Thyroid gland (tissue), 4 donors: ENCODE measurements at regions not wholly inside any gene's neighbourhood (a gene's known extent, or its start where the extent isn't known, plus 50 kb on each side); places are given as distances from the start of the nearest gene placed in this dataset.

ENCODE experiments used
- DNase-seq, 2 donors: peaks; one replicate each; pipeline ENCODE4 v3.0.0-alpha.2; 2019
- H3K27ac ChIP-seq, 3 donors: fragments of 200-600 bp; sonication (generic); 1 replicate in 2 of 3; 2 replicates in 1 of 3; pipeline ENCODE4 v1.5.1; 2016 to 2019; ENCODE audit warnings: mild to moderate bottlenecking in 1 of 3, moderate library complexity in 1 of 3
- H3K27me3 ChIP-seq: fragments of 200-600 bp; sonication (generic); one replicate; pipeline ENCODE4 v1.5.1; 2019
- H3K36me3 ChIP-seq, 2 donors: fragments of 200-600 bp; sonication (generic); one replicate each; pipeline ENCODE4 v1.5.1; 2016 to 2019
- H3K4me1 ChIP-seq, 2 donors: fragments of 200-600 bp; sonication (generic); one replicate each; pipeline ENCODE4 v1.5.1; 2017 to 2019
- H3K4me3 ChIP-seq, 3 donors: fragments of 200-600 bp; sonication (generic); replicated peaks in 1 of 3; 1 replicate in 2 of 3; 2 replicates in 1 of 3; pipeline ENCODE4 v1.5.1; 2016; ENCODE audit warnings: mild to moderate bottlenecking in 1 of 3
- H3K9me3 ChIP-seq: fragments of 200-600 bp; sonication (generic); one replicate; pipeline ENCODE4 v1.5.1; 2017
- CTCF ChIP-seq, 6 experiments: fragments of 200-600 bp in 3 of 6; fragments of 450-650 bp in 3 of 6; sonication (generic) in 3 of 6; IDR thresholded peaks; one replicate each; pipeline ENCODE4 v1.5.1; 2016 to 2019; ENCODE audit warnings: antibody characterized with exemption in 6 of 6, mild to moderate bottlenecking in 2 of 6, inconsistent platforms in 1 of 6, moderate library complexity in 1 of 6
- POLR2A ChIP-seq, 2 donors: fragments of 450-650 bp; IDR thresholded peaks; one replicate each; pipeline ENCODE4 v1.6.1; 2017; ENCODE audit warnings: antibody characterized with exemption in 2 of 2, mild to moderate bottlenecking in 2 of 2, moderate library complexity in 1 of 2
- WGBS, 2 donors: methylation state at CpG; one replicate each; pipeline ENCODE4 v1.1.5; 2017; 5-methylcytosine and 5-hydroxymethylcytosine counted together
- intact Hi-C: fragments of 100-400 bp; cut with DNase I; formaldehyde crosslinking; loops from one replicate; pipeline ENCODE4 v1.15.1; 2023

- Histone ChIP-seq H3K27ac (no peak overlapping the region), H3K9me3 (no peaks in the 10 kb centered on the region), H3K27me3 (no peaks in the 10 kb centered on the region), H3K4me1 (peaks cover 10 to 28% of the 10 kb centered on the region in 2 donors), H3K36me3 (no peaks in the 10 kb centered on the region), H3K4me3 (no peak overlapping the region)
- 90 to 96% methylated on average over 5 to 6 of the region's 6 CpGs for WGBS, 2 donors
- TF ChIP-seq POLR2A (IDR thresholded peaks at IDR 0.05): no peak
- TF ChIP-seq CTCF (IDR thresholded peaks at IDR 0.05): no peak
- DNase-seq: no peak
- intact Hi-C loops: no loop called here
Measured at GRCh38 chr2:236688157-236688556, 118.5 kb downstream of the ACKR3 start.

GRCh38 chr2:236688563-236689392 lies 119.2 kb downstream of the ACKR3 start:
- H3K36me3 ChIP-seq: no peaks in the 10 kb centered on the region
- H3K27ac ChIP-seq: no peak overlapping the region
- H3K9me3 ChIP-seq: no peaks in the 10 kb centered on the region
- H3K4me1 ChIP-seq: peaks cover 10 to 26% of the 10 kb centered on the region in 2 donors
- intact Hi-C loops: no loop called here
- no peak for TF ChIP-seq POLR2A (IDR thresholded peaks at IDR 0.05)
- TF ChIP-seq CTCF (IDR thresholded peaks at IDR 0.05): no peak
- H3K27me3 ChIP-seq: no peaks in the 10 kb centered on the region
- H3K4me3 ChIP-seq: no peak overlapping the region
- WGBS, 2 donors: 77 to 79% methylated on average over 21 to 23 of the region's 23 CpGs
- DNase-seq: no peak

GRCh38 chr2:236689393-236689700 lies 119.7 kb downstream of the ACKR3 start:
- no peak overlapping the region for H3K4me3 ChIP-seq
- no peaks in the 10 kb centered on the region for H3K9me3 ChIP-seq
- H3K27me3 ChIP-seq: no peaks in the 10 kb centered on the region
- no peak overlapping the region for H3K27ac ChIP-seq
- no peaks in the 10 kb centered on the region for H3K36me3 ChIP-seq
- TF ChIP-seq CTCF (IDR thresholded peaks at IDR 0.05) (no peak), POLR2A (IDR thresholded peaks at IDR 0.05) (no peak)
- intact Hi-C loops: no loop called here
- no peak for DNase-seq
- WGBS, 2 donors: 53 to 60% methylated on average over 1 of the region's 1 CpG
- H3K4me1 ChIP-seq: peaks cover 10 to 26% of the 10 kb centered on the region in 2 donors

- no peak for DNase-seq
- intact Hi-C loops: no loop called here
- no peaks in the 10 kb centered on the region for H3K9me3 ChIP-seq
- H3K4me3 ChIP-seq: no peak overlapping the region
- 97 to 98% methylated on average over 3 of the region's 3 CpGs for WGBS, 2 donors
- TF ChIP-seq POLR2A (IDR thresholded peaks at IDR 0.05) (no peak), CTCF (IDR thresholded peaks at IDR 0.05) (no peak)
- no peaks in the 10 kb centered on the region for H3K27me3 ChIP-seq
- H3K4me1 ChIP-seq: peaks cover 10 to 26% of the 10 kb centered on the region in 2 donors
- H3K36me3 ChIP-seq: no peaks in the 10 kb centered on the region
- no peak overlapping the region for H3K27ac ChIP-seq
Measured at GRCh38 chr2:236689981-236690380, 120.4 kb downstream of the ACKR3 start.

GRCh38 chr2:236690726-236691125 lies 121.1 kb downstream of the ACKR3 start:
- Histone ChIP-seq H3K4me3 (no peak overlapping the region), H3K4me1 (peaks cover 10 to 26% of the 10 kb centered on the region in 2 donors), H3K27me3 (no peaks in the 10 kb centered on the region), H3K27ac (no peak overlapping the region), H3K36me3 (no peaks in the 10 kb centered on the region), H3K9me3 (no peaks in the 10 kb centered on the region)
- no peak for DNase-seq
- TF ChIP-seq CTCF (IDR thresholded peaks at IDR 0.05): no peak
- TF ChIP-seq POLR2A (IDR thresholded peaks at IDR 0.05): no peak
- WGBS, 2 donors: 89 to 94% methylated on average over 3 of the region's 3 CpGs
- intact Hi-C loops: no loop called here
